IPS DF 6.9 (cell line): ENCODE measurements at regions not wholly inside any gene's neighbourhood (a gene's known extent, or its start where the extent isn't known, plus 50 kb on each side); places are given as distances from the start of the nearest gene placed in this dataset.
"Not testable (repeated sequence)": the region's sequence is repeated elsewhere in the genome, so short reads cannot be mapped to it uniquely, and the experiment has no call there.

ENCODE experiments used
- DNase-seq: peaks from one replicate; pipeline ENCODE4 v3.0.0-alpha.2; 2013; ENCODE audit warnings: low read depth, low spot score
- H3K27ac ChIP-seq: one replicate; pipeline ENCODE4 v1.5.1; 2013; ENCODE audit warnings: low read length, control low read depth
- H3K27me3 ChIP-seq: 2 replicates; pipeline ENCODE4 v1.6.1; 2013; ENCODE audit warnings: mild to moderate bottlenecking, low read length; ENCODE audit not compliant: control insufficient read depth, insufficient read depth
- H3K36me3 ChIP-seq: 2 replicates; pipeline ENCODE4 v1.6.1; 2013; ENCODE audit warnings: low read length; ENCODE audit not compliant: control insufficient read depth, insufficient read depth
- H3K4me1 ChIP-seq: 2 replicates; pipeline ENCODE4 v1.6.1; 2013; ENCODE audit warnings: low read length; ENCODE audit not compliant: control insufficient read depth, insufficient read depth
- H3K4me3 ChIP-seq: 2 replicates; pipeline ENCODE4 v1.5.1; 2013; ENCODE audit warnings: mild to moderate bottlenecking, low read length
- H3K9me3 ChIP-seq: 2 replicates; pipeline ENCODE4 v1.6.1; 2013; ENCODE audit warnings: low read length, inconsistent platforms; ENCODE audit not compliant: control insufficient read depth, insufficient read depth
- WGBS: extraction: QIAGEN DNeasy Blood & Tissue Kit; methylation state at CpG from one replicate; pipeline ENCODE4 v1.1.7; 2013; ENCODE audit warnings: mixed read lengths, missing lambda C conversion rate; ENCODE audit not compliant: insufficient read length, insufficient coverage; 5-methylcytosine and 5-hydroxymethylcytosine counted together

GRCh38 chr7:85261336-85261735 is 74.5 kb upstream of the SEMA3D start:
- no CpG with 5 or more reads among the region's 2 CpGs for WGBS
- Histone ChIP-seq H3K36me3 (no peaks in the 10 kb centered on the region), H3K27me3 (no peaks in the 10 kb centered on the region), H3K4me1 (no peaks in the 10 kb centered on the region), H3K9me3 (no peaks in the 10 kb centered on the region), H3K4me3 (no peak overlapping the region), H3K27ac (no peak overlapping the region)
- no peak for DNase-seq

DNA sequence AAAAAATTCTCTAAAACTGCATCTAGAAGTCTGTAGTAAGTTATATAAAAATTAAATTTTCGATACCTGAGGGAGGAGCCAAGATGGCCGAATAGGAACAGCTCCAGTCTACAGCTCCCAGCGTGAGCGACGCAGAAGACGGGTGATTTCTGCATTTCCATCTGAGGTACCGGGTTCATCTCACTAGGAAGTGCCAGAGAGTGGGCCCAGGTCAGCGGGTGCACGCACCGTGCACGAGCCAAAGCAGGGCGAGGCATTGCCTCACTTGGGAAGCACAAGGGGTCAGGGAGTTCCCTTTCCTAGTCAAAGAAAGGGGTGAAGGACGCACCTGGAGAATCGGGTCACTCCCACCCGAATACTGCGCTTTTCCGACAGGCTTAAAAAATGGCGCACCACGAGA is 62.9 kb upstream of the SEMA3D start:
- H3K36me3 ChIP-seq, DNase-seq, H3K27me3 ChIP-seq, H3K4me1 ChIP-seq, H3K27ac ChIP-seq, H3K9me3 ChIP-seq, H3K4me3 ChIP-seq: not testable (repeated sequence)
- no CpG with 5 or more reads among the region's 19 CpGs for WGBS

GRCh38 chr7:85239109-85239508 is 52.3 kb upstream of the SEMA3D start:
- Histone ChIP-seq H3K27ac (no peak overlapping the region), H3K36me3 (no peaks in the 10 kb centered on the region), H3K4me3 (no peak overlapping the region), H3K4me1 (no peaks in the 10 kb centered on the region), H3K27me3 (no peaks in the 10 kb centered on the region), H3K9me3 (no peaks in the 10 kb centered on the region)
- no peak for DNase-seq
- no CpG with 5 or more reads among the region's 4 CpGs for WGBS

- H3K27ac ChIP-seq, result no peak overlapping the region
- no peaks in the 10 kb centered on the region for H3K27me3 ChIP-seq
- WGBS, result no CpG with 5 or more reads among the region's 4 CpGs
- no peaks in the 10 kb centered on the region for H3K4me1 ChIP-seq
- no peak for DNase-seq
- no peaks in the 10 kb centered on the region for H3K36me3 ChIP-seq
- H3K4me3 ChIP-seq, result no peak overlapping the region
- H3K9me3 ChIP-seq, result no peaks in the 10 kb centered on the region
Measured at GRCh38 chr7:85237721-85238120, 50.9 kb upstream of the SEMA3D start.
